ENCODE measurements at regions not wholly inside any gene's neighbourhood (a gene's known extent, or its start where the extent isn't known, plus 50 kb on each side); places are given as distances from the start of the nearest gene placed in this dataset.

- Histone ChIP-seq H3K36me3 (no peaks in the 10 kb centered on the region), H3K27me3 (no peaks in the 10 kb centered on the region), H3K4me3 (no peak overlapping the region), H3K4me1 (no peaks in the 10 kb centered on the region), H3K9me3 (no peaks in the 10 kb centered on the region), H3K27ac (no peak overlapping the region)
- TF ChIP-seq POLR2A (IDR thresholded peaks at IDR 0.05) (no peak), CTCF (IDR thresholded peaks at IDR 0.05) (no peak), POLR2AphosphoS5 (IDR thresholded peaks at IDR 0.05) (no peak), EP300 (IDR thresholded peaks at IDR 0.05) (no peak)
- no peak for DNase-seq
- intact Hi-C loops (cut with DNase I): no loop called here
- WGBS, 2 donors: 51 to 76% methylated on average over 1 of the region's 1 CpG
Measured at GRCh38 chr3:144665567-144666053, 694.0 kb downstream of the DIPK2A start.

GRCh38 chr3:144670571-144670970 lies 698.9 kb downstream of the DIPK2A start:
- DNase-seq: no peak
- Histone ChIP-seq H3K4me3 (no peak overlapping the region), H3K27me3 (no peaks in the 10 kb centered on the region), H3K9me3 (no peaks in the 10 kb centered on the region), H3K36me3 (no peaks in the 10 kb centered on the region), H3K4me1 (no peaks in the 10 kb centered on the region), H3K27ac (no peak overlapping the region)
- 86 to 91% methylated on average over 3 of the region's 3 CpGs for WGBS, 2 donors
- TF ChIP-seq POLR2AphosphoS5 (IDR thresholded peaks at IDR 0.05): no peak
- TF ChIP-seq CTCF (IDR thresholded peaks at IDR 0.05): no peak
- no peak for TF ChIP-seq POLR2A (IDR thresholded peaks at IDR 0.05)
- TF ChIP-seq EP300 (IDR thresholded peaks at IDR 0.05): no peak
- intact Hi-C loops (cut with DNase I): no loop called here

GRCh38 chr3:144677103-144677502 lies 705.5 kb downstream of the DIPK2A start:
- Histone ChIP-seq H3K27ac (no peak overlapping the region), H3K4me3 (no peak overlapping the region), H3K9me3 (no peaks in the 10 kb centered on the region), H3K4me1 (no peaks in the 10 kb centered on the region), H3K36me3 (no peaks in the 10 kb centered on the region), H3K27me3 (no peaks in the 10 kb centered on the region)
- intact Hi-C loops (cut with DNase I): no loop called here
- no peak for DNase-seq
- no peak for TF ChIP-seq EP300 (IDR thresholded peaks at IDR 0.05)
- no peak for TF ChIP-seq POLR2AphosphoS5 (IDR thresholded peaks at IDR 0.05)
- no peak for TF ChIP-seq CTCF (IDR thresholded peaks at IDR 0.05)
- WGBS, 2 donors: 68 to 77% methylated on average over 1 of the region's 1 CpG

GRCh38 chr3:144683065-144683464 lies 711.4 kb downstream of the DIPK2A start:
- intact Hi-C loops (cut with DNase I): no loop called here
- Histone ChIP-seq H3K9me3 (no peaks in the 10 kb centered on the region), H3K36me3 (no peaks in the 10 kb centered on the region), H3K4me1 (no peaks in the 10 kb centered on the region), H3K27ac (no peak overlapping the region), H3K27me3 (no peaks in the 10 kb centered on the region), H3K4me3 (no peak overlapping the region)
- TF ChIP-seq POLR2A (IDR thresholded peaks at IDR 0.05) (no peak), EP300 (IDR thresholded peaks at IDR 0.05) (no peak), CTCF (IDR thresholded peaks at IDR 0.05) (no peak), POLR2AphosphoS5 (IDR thresholded peaks at IDR 0.05) (no peak)
- WGBS, 2 donors: 81 to 88% methylated on average over 1 of the region's 1 CpG
- DNase-seq: no peak

GRCh38 chr3:144687862-144688261 lies 716.2 kb downstream of the DIPK2A start:
- no peak for DNase-seq
- no peak overlapping the region for H3K4me3 ChIP-seq
- H3K36me3 ChIP-seq: no peaks in the 10 kb centered on the region
- no peak overlapping the region for H3K27ac ChIP-seq
- no peak for TF ChIP-seq POLR2AphosphoS5 (IDR thresholded peaks at IDR 0.05)
- TF ChIP-seq POLR2A (IDR thresholded peaks at IDR 0.05): no peak
- TF ChIP-seq CTCF (IDR thresholded peaks at IDR 0.05): no peak
- TF ChIP-seq EP300 (IDR thresholded peaks at IDR 0.05): no peak
- intact Hi-C loops (cut with DNase I): no loop called here
- no peaks in the 10 kb centered on the region for H3K4me1 ChIP-seq
- no peaks in the 10 kb centered on the region for H3K27me3 ChIP-seq
- 77 to 79% methylated on average over 4 of the region's 4 CpGs for WGBS, 2 donors
- no peaks in the 10 kb centered on the region for H3K9me3 ChIP-seq

Data from sigmoid colon (tissue), 6 donors.